ELR (cell line): ENCODE measurements at regions not wholly inside any gene's neighbourhood (a gene's known extent, or its start where the extent isn't known, plus 50 kb on each side); places are given as distances from the start of the nearest gene placed in this dataset.
A peak's percentile ranks its signal among the peaks of the same experiment; 100 is the strongest.
"Not testable (repeated sequence)": the region's sequence is repeated elsewhere in the genome, so short reads cannot be mapped to it uniquely, and the experiment has no call there.

Source experiments
- DNase-seq: peaks from one replicate; pipeline ENCODE4 v3.0.0-alpha.2; 2015; ENCODE audit warnings: low read depth

DNA sequence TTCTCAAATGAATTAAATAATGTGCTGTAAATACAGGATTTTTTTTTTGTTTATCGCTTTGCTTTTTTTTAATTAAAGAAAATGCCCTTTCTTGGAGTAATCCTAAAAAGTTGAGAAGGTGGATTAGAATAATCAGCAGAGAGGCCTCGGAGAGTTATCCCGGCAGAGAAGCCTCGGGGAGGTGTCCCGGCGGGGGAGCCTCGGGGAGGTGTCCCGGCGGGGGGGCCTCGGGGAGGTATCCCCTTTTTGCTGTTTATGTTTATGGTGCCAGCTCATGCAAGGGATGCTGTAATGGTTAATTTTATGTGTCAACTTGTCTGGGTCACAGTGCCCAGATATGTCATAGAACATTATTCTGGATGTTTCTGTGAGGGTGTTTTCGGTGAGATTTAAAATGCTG, 263.0 kb upstream of the TRIB2 start:
- no peak for DNase-seq

- no peak for DNase-seq
These were observed 261.1 kb upstream of the TRIB2 start for GRCh38 chr2:12455661-12456060.

DNA sequence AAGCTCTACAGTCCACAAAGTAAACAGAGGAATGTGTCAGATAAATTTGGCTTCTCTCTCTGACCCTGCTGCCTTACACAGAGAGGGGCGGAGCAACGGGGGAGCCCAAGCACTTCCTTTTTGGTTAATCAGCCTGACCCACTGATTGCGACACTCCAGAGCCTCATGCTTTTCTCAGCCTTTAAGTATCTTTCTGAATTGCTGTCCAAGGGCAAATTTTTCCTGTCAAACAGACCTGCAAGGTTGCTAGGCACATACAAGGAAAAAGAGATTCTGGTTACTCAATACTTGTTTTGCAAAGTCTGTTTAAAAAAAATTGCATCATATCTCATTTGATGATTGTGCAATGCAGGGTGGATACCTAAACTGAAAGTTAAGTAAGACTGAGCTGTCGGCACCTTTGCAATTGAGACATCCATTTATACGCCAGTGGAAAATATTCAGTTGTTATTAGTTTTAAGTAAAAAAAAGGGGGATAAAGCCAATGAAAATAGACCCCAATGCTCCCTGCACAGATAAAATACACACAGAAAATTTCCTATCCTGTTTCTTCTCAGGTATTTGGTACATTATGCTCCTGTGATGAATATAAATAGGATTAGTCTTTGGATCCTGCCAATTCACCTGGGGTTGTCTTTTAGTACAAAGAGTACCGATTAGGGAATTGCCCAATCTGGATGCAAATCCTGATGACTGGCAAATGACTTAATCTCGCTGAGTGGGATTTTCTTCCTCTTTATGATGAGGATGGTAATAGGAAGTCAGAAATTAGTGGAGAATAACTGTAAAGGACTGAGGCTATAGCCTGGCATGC, 260.2 kb upstream of the TRIB2 start:
- peak; percentile 91 for DNase-seq

GRCh38 chr2:12457831-12458230, 258.9 kb upstream of the TRIB2 start:
- no peak for DNase-seq

- DNase-seq, result no peak
These were observed 253.5 kb upstream of the TRIB2 start for GRCh38 chr2:12463189-12463588.

- no peak for DNase-seq
These were observed 251.1 kb upstream of the TRIB2 start for GRCh38 chr2:12465631-12466135.

DNA sequence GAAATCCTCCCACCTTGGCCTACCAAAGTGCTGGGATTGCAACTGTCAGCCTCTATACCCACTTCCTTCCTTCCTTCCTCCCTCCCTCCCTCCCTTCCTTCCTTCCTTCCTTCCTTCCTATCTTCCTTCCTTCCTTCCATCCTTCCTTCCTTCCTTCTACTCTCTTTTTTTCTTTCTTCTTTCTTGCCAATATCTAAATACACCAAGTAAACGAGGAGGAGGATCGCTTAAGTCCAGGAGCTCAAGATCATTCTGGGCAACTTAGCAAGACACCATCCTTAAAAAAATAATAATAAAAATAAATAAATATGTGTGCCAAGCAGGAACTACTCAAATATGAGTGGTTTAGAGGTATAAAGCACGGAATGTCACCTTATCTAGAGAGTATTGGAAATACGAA, 249.4 kb upstream of the TRIB2 start:
- DNase-seq, result no peak

DNA sequence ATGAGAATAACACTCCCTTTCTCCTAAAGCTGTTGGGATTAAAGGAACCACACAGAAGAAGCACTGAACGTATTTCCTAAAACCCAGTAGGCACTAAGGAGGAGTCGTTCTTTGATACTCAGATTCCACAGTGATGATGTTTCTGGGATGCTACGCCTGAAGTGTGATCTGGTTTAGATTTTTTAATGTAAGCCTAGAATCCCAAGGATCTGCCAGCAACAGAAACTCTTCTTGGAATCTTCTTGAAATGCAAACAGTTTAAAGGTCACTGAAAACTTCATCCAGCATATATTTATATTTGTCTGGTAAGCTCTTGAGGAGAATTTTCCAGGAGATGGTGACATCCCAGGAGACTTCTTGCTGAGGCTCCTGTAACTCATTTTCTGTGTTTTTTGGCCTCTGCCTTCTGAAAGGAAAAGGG, 247.6 kb upstream of the TRIB2 start:
- no peak for DNase-seq

DNA sequence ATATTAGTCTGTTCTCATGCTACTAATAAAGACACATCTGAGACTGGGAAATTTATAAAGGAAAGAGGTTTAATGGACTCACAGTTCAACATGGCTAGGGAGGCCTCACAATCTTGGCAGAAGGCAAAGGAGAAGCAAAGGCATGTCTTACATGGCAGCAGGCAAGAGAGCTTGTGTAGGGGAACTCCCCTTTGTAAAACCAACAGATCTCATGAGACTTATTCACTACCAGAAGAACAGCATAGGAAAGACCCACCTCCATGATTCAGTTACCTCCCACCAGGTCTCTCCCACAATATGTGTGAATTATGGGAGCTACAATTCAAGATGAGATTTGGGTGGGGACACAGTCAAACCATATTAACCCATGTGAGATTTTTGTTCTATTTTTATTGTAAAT, 244.5 kb upstream of the TRIB2 start:
- DNase-seq, result not testable (repeated sequence)

DNA sequence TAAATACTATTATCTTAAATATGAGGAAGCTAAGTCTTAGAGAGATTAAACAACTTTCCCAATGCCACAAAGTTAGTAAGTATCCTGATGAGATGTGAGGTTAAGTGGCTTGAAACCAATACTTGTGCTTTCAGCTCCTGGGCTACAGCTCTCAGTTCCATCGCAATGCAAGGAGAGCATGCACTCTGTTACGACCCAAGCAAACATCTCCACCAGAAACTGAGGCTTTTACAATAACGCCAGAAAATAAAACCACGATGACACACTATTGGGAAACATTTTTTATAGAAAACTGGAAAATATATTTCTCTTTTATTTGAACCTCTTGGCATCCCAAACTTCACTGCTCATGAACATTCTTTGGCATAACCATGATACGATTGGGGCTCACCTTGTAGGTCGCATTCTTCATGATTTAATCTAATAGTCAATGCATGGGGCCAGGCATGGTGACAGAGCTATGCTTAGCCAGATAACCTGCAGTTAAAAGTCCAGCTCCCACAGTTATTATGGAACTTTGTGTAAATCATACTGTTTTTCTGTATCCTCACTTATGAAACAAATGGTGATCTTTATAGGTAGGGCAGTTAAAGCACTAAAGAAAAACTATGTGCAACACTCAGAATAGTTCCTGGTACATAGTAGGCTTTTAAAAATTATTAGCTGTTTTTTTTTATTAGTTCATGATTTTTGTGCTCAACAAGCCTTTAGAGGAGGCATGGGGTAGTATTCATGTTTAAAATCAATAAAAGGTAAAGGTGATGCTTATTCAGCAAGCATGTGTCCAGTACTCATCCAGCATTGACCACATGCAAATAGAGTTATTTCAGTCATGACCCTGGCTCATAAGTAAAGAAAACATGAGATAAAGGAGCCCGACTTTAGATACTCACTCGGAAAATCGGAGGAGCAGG, 238.3 kb upstream of the TRIB2 start:
- DNase-seq, result no peak

DNA sequence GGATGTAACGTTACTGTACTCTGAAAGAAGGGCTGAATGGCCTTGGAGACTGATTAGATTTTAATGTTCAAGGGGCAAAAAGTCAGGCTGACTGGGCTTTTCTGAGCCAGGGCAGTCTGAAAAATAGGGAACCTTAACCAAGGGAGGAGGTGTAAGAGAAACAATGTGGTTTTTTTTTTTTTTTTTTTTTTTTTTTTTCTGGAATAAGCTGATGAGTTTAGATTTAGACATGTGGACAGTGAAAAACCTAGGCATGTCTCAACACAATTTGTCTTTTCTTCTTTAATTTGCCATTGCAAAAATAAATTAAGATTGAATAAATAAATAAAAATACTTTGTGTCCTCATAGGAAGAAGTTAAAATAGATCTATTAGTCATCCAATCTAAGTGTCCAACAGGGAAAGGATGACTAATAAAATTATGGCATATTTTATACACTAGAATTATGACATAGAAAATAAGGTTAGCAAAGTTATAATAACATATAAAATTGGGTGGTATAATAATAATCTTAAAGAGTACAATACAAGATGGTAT, 237.6 kb upstream of the TRIB2 start:
- DNase-seq, result peak; percentile 39

DNA sequence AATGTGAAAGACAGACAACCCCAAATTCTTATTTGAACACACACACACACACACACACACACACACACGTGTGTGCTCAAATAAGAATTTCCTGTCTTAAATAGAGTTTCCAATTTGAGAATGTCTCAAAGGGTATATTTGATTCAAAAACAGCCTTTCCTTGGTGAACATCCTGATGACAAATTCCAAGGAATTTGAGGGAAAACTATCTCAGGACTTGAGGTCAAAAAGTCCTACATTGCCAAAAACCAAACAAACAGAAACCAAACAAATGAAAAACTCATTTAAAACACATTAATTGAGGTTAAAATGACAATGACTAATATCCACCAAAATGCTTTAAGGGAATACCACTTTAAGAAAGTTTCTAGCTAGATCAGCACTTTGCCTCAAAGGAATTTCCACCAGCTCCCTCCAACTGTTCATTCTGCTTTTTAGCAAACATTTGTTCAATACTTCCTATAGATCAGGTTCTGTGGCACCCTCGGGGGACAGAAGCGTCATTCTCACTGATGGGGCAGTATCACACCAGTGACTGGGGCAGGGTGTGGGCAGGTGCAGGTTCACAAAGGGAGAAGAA, 232.1 kb upstream of the TRIB2 start:
- peak; percentile 35 for DNase-seq

- peak; percentile 58 for DNase-seq
These were observed 230.3 kb upstream of the TRIB2 start for GRCh38 chr2:12486205-12487118.

DNA sequence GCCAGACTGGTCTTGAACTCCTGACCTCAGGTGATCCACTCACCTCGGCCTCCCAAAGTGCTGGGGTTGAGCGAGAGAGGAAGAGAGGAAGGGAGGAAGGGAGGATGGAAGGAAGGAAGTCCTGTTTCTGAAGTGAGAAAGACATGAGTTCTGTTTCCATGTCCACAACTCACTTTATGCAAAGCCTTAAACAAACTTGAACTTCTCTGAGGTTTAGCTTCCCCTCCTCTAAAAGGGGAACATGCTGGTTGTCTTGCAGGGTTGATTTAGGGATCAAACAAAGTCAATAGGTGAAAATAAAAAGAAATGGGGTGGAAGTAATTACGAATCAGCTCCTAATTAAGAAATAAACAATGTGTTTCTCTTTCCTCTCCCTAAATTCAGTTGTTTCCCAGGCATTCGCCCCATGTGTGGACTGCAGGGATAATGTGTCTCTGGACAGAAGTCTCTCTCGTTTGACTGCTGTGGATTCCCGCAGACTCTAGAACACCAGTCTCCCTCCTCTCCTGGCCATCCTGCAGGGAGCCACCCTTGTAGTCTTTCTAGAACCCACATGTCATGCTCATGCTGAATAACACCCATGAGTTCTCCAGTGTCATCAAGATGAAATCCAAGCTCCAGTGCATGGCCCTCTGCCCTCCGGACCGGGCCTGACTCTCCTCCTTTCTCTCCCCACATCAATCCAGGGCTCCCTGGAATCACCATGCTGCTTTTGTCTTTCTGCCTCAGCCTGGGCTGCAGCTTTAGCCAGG, 229.3 kb upstream of the TRIB2 start:
- no peak for DNase-seq

GRCh38 chr2:12488352-12489318, 228.1 kb upstream of the TRIB2 start:
- DNase-seq, result no peak

GRCh38 chr2:12490641-12491040, 226.1 kb upstream of the TRIB2 start:
- no peak for DNase-seq

DNA sequence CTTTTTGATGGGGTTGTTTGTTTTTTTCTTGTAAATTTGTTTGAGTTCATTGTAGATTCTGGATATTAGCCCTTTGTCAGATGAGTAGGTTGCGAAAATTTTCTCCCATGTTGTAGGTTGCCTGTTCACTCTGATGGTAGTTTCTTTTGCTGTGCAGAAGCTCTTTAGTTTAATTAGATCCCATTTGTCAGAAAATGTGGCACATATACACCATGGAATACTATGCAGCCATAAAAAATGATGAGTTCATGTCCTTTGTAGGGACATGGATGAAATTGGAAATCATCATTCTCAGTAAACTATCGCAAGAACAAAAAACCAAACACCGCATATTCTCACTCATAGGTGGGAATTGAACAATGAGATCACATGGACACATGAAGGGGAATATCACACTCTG, 224.4 kb upstream of the TRIB2 start:
- DNase-seq, result not testable (repeated sequence)

DNA sequence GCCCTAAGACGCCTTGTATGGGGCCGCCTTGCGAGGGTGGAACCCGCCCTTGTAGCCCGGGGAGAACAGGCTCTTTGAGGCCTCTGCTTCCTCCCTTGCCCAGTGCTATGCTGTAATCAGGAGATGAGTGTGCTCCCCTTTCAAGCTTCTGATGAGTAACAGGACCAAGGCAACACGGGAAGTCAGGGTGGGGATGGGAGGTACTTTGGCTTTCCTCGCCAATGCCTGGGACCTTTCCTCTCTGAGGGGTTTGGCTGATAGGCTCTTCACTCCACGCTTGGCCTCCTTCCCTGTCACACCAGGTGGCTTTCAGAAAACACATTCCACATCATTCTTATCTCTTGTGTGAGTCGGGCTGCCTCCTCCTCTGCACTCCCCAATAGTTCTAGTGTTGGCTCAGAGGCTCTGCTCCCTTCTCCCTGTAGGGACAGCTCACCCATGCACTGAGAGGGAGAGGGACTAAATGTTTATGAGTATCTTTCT, 223.7 kb upstream of the TRIB2 start:
- peak; percentile 79 for DNase-seq

- no peak for DNase-seq
These were observed 221.4 kb upstream of the TRIB2 start for GRCh38 chr2:12495247-12495868.
